Middle frontal gyrus (tissue), 1 donor: ENCODE measurements at regions not wholly inside any gene's neighbourhood (a gene's known extent, or its start where the extent isn't known, plus 50 kb on each side); places are given as distances from the start of the nearest gene placed in this dataset.

Experiments used
- DNase-seq: peaks from one replicate; pipeline ENCODE4 v3.0.0-alpha.2; 2015; ENCODE audit warnings: low spot score; ENCODE audit errors: extremely low spot score

DNA sequence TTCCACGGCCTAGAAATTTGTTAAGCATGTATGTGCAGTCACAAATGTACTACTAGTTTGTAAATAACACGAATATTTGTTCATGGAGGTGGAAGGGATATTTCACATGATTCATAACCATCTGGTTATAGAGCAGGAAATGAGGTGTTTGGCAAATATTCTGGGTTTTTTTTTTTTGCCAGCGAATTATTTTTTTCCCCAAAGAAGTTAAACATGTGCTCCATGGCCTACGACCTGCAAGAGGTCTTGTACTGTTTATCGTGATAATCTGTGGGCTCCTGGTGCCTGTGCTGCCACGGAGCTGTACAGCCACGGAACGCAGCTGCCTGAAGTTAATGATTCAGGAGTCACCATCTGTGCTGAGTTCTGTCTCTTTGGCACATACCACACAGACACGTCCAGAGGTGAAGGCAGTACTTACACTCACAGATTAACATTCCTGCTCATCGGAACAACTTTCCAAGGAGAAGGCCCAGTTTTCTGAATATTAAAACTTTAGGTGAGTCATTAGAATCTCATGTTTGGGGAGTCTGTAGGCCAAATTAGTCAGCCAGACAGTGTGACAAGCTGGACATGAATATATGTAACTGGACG, 156.3 kb downstream of the TMX1 start:
- no peak for DNase-seq

DNA sequence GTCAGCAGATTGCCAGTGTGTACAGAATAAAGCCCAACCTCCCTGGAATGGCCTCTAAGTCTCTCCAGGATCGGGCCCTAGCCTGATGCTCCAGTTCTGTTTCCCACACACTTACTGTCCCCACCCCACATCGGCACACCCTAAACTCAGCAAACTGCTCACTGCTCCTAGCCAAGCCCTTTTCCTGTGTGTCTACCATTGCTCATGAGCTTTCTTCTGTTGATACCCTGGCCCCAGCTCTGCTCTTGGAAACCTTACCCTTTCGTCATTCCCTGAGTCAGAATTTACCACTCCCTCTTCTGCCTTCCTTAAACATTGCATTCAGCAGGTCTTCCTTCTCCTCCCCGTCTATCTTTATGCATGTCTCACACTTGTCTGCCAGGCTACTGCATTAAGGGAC, 158.9 kb downstream of the TMX1 start:
- no peak for DNase-seq

DNA sequence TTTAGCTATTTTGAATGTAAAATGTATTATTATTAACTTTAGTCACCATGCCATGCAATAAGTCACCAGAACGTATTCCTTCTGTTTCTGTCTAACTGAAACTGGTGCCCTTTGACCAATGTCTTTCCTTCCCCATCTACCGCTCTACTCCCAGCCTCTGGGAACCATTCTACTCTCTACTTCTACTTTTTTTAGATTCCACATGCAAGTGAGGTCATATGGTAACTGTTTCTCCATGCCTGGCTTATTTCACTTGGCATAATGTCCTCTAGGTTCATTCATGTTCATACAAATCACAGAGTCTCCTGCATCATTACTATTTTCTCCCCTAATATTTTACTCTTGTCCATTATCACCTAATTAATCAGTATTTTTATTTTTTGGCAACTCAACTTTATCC, 160.1 kb downstream of the TMX1 start:
- no peak for DNase-seq

GRCh38 chr14:51401272-51401671, 161.2 kb downstream of the TMX1 start:
- no peak for DNase-seq

DNA sequence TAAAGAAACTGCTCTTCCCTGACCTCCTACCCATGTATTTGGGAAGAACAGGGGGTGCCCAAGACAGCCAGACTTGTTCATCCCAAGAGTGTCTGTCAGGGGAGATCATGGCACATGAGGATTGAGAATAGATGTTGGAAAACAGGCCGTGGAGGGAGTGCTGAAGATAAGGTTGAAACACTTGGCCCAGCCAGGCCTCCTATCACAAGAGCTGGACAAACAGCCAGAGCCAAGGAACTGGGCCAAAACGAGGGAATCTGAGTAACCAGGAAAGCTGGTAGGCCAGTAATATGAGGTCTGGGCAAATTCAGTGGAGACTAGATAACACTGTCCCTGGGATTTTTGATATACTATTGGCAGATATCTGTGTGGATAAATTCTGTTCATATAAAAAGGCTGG, 161.7 kb downstream of the TMX1 start:
- no peak for DNase-seq

GRCh38 chr14:51410897-51411296, 170.8 kb downstream of the TMX1 start:
- no peak for DNase-seq

- DNase-seq: no peak
Observed at GRCh38 chr14:51419685-51420084, 179.6 kb downstream of the TMX1 start.

DNA sequence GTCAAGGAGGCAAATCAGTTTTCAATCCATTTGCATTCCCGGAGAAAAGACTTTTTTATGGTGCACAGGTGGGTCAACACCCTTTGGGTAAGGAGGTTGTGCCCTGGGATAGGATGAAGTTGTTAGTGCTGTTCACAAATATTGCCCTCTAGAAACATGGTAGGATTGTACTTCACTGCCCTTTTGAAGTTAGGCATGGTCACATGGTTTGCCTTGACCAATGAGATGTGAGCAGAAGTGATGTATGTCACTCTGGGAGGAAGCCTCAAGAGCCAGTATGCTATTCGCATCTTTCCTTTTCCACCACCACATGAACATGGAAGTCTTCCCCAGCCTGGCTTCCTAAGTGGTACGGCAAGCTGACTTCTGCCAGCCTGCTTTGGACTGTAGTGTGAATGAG, 182.7 kb downstream of the TMX1 start:
- no peak for DNase-seq

DNA sequence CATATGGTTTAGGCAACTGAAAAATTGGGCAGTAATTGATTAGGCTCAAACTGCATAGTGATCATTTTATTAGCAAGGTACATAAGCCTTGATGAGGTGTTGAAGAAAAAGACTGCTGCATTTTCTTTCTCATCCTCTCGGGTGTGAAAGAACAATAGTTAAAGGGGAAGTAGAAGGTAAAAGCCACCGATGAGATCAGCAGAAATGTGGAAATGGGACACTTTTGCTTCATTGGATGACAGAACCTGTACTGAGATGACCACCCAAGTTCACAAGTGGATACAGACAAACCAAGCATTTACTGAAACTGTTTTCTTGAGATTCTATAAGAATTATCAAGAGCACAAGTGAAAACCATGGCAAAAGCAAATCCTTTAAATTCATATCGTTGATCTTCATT, 184.0 kb downstream of the TMX1 start:
- no peak for DNase-seq

DNA sequence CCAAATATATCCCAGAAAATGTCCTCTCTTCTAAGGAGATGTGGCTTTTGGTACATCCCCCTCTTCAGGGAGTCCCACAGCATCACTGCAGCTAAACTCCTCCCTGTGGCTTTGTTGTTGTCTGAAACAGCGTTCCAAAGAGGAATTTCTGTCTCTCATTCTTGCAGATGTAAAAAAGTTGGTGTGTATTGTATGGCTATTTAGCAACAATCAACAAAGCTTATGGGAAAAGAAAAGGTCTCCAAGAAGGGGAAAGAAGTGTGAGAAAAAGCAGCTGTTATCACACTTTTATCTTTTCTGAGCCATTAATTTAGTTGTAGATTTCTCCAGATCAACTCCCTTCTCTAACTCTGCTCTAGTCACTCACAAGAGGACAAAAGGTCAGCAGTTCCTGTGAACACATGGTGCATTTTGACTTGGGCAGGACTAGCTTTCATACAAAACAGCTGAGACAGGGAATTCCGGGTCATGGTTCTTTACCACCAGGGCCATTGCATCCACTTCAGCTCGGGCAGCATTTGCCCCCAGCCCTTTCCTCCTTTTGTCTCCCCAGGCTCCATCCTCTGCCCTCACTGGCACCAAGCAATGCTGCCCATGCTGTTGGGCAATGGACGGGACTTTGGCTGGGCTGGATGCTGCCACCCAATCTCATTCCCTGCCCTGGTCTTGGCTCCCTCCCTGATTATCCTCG, 184.7 kb downstream of the TMX1 start:
- DNase-seq: no peak

- no peak for DNase-seq
Observed at GRCh38 chr14:51428981-51429380, 188.9 kb downstream of the TMX1 start.

DNA sequence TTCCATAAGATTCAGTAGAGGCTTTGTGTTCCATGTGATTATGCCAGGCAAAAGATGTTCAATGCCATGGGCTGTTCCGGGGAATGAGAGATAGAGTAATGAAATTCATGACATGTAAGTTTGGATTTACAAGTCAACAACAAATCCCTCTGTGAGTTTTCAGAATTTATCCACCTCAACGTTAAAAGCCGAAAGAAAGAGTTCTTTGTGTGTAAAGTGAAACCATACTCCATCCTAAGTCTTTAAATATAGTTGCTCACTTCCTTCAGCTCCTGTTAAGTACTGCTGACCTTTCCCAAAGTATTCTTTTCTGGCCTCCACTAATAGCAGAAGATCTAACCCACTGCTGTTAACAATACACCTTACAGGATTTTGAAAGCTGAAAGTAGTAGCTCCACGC, 190.0 kb downstream of the TMX1 start:
- no peak for DNase-seq

DNA sequence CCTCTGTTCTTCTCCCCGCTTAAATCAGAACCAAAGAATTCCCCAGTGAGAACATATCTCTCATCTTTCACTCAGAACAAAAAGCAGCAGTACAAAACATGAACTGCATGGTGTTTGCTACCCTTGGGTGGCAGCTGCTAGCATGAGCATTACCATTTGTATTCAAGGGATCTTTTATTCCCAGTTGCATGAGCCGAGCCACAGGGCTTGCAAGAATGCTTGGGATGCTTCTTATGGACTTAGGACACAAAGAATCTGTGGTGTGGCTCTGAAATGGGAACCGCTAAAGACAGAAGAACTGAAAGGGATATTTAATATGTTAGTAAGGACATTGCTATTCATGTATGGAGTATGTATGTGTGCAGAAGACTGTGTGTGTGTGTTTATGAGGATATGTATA, 190.6 kb downstream of the TMX1 start:
- no peak for DNase-seq

DNA sequence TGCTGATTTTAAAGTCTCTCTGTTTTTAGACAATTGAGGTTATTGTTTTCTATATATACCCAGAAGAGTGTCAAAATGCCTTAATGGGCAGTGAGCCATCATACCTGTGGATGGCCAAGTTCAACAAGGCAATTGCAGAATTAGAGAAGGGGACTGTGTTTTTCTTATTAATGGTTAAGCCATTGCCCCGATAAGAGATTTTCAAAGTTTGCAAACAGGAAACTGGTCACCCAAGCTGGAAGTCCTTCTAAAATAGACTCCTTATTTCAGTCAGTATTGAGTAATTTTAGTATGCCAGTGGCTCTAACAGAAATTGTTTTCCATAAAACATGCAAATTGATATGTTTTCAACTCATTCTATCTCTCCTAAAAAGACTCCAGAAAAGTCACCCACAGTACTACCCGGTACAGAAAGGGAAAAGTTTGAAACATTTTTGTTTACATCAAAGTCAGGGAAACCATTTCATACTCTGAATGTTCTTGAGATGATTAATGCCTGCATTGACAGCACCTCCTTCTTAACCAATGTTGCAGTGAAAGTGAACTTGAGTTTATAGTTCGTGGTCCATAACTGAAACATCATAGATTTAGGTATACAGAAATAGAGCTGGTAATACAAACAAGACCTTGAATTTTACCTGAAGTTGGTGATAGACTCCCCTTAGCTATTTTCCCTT, 191.1 kb downstream of the TMX1 start:
- DNase-seq: no peak

GRCh38 chr14:51431741-51432140, 191.7 kb downstream of the TMX1 start:
- DNase-seq: no peak

GRCh38 chr14:51432302-51432948, 192.4 kb downstream of the TMX1 start:
- DNase-seq: no peak

DNA sequence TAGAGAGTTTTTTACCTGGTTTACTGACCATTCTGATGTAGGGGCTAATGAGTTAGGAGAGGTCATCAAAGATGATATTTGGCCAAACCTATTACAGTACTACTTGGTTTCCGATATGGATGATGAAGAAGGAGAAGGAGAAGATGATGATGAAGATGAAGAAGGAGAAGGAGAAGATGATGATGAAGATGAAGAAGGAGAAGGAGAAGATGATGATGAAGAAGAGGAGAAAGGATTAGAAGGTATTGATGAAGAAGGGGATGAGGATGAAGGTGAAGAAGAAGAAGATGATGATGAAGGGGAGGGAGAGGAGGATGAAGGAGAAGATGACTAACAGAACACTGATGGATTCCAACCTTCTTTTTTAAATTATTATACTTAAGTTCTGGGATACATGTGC, 196.6 kb downstream of the TMX1 start:
- DNase-seq: no peak

GRCh38 chr14:51439896-51440295, 199.8 kb downstream of the TMX1 start:
- no peak for DNase-seq

GRCh38 chr14:51441001-51441400, 201.0 kb downstream of the TMX1 start:
- no peak for DNase-seq

DNA sequence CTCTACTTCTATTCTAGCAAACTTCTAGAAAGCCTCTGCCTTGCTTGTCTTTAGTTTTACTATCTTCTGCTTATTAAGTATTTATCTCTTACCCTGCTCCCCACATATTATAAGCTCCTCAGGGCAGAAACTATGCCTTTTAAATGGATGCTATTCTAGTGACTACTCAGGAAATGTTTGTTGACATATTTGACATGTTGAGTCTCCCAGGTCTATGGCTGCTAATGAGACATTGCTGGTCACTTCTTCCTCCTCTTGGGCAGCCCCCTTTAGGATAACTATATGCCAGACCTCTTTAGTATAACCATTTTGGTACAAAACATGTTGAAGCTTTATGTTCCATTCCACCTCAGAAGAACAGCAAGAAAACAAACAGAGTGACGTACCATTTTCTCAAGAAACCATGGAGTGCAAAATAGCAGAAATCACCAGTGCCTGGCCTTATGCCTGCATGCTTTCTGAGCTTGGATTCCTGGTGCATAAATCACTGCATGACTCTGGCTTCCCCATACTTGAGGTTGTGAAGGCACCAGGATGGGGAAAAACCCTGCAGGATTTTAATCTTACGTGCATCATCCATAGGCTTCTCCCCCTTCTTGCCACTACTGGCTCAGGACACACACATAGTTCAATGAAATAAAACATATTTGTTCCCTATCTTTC, 202.6 kb downstream of the TMX1 start:
- DNase-seq: no peak

GRCh38 chr14:51443195-51444018, 203.4 kb downstream of the TMX1 start:
- DNase-seq: peak; percentile 40
